HG03558 (cell line): ENCODE measurements at regions not wholly inside any gene's neighbourhood (a gene's known extent, or its start where the extent isn't known, plus 50 kb on each side); places are given as distances from the start of the nearest gene placed in this dataset.

Source experiments
- ATAC-seq: cut with Tn5 transposase; IDR thresholded peaks from one replicate; pipeline ENCODE4 v1.9.1; 2021; ENCODE audit warnings: moderate number of reproducible peaks; ENCODE audit not compliant: unreplicated experiment; ENCODE audit errors: extremely low read depth

- no peak for ATAC-seq
These were observed 295.8 kb downstream of the GABRB3 start for GRCh38 chr15:26477044-26477443.

DNA sequence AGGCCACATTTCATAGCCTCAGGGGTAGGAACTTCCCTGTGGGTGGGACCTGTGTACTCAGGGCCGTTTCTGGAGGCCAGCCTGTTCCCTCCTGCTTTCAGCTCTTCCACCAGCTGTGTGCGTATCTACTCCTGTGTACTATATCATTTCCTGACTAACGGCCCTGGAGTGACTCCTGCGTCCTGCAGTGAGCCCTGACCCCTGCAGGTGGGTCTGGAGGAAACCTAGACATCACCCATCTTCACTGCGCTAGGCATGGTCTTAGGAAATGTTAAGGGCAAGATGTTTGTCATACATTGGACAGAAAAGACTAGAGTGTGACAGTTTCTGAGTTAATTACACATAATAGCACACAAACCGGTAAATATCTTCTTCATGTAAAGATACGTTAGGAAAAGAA, 297.3 kb downstream of the GABRB3 start:
- no peak for ATAC-seq

DNA sequence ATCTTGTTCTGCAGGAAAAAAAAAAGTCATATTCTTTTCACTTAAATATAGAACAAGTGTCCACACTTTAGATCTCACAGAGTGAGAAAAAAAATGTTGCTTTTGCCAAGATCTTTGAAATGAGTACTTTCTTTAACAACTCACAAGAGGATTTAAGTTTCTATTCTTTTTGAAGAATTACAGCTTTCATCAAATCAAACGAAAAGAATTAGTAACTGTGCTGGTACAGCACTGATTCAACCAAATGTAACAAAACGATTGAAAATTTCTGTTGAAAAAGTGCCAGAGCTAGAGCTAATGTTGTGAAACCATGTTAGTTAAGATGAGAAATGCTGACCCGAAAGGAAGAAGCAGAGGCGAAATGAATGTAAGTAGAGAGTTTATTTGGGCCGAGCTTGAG, 300.2 kb downstream of the GABRB3 start:
- ATAC-seq = no peak

DNA sequence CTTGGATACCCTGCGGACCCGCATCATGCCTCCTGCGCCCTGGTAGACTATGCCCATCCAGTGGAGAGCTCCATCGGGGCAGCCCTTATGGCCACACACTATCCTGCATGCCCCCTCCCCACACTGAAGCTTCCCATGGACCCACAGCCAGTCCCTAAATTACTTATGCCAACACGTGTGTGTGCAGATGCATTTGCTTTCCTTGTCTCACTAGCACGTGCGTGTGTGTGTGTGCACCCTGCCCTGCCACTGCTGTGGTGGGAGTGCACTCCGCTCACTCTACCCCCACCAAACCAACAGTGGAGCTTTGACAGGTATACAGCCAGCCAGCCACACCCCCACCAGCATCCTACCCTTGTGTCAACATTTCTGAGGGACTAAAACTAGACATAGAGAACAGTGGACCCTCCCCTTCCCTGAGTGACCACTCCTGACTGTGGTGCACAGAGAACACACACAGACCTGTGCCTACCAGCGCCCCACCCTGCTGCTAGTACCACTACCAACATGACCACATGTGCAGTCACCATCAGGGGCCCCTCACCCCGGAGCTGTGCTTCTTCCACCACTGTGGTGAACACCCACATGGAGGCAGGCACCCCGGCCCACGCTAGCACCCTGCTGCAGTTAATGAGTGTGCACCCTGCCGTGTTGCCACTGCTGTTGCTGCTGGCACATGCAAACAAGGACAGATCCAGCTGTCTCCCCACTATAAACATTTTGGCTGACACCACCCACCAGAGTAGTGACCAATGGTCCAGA, 310.8 kb downstream of the GABRB3 start:
- no peak for ATAC-seq

- ATAC-seq = no peak
These were observed 312.7 kb downstream of the GABRB3 start for GRCh38 chr15:26460165-26460564.

DNA sequence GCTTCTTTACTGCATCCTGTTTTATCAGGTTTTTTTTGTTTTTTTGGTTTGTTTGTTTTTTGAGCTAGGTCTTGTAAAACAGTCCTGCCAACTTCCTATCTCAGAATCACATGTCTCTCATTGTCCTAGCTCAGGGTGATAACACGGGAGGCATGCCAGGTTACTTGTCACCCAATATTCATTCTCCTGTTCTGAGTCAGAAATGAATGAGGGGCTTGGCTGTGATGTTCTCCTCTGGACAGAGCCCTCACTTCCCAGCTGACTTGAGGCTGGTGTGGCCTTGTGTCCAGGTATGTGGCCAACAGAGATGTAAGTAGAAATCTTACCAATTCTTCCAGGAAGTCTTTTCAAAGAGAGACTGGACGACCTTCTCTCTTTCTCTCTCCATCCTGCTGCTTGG, 317.0 kb downstream of the GABRB3 start:
- ATAC-seq = no peak

GRCh38 chr15:26453914-26454313, 319.0 kb downstream of the GABRB3 start:
- no peak for ATAC-seq

DNA sequence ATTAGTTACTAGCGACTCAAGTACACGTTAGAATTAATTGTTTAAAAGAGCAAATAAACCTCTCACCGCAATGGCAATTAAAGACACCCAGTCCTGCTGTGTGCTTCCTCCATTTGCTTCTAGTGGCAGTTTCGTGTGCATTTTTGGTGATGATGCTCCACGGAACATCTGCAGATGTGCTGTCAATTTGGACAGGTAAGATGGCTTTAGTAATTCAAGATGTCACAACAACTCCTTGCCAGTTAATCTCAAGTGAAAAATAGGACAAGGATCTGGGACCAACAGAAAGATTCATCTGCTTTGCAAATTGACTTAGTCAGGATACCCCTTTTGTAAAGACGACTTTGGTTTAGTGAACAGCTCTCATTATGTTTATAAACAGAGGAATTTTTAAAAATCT, 320.9 kb downstream of the GABRB3 start:
- ATAC-seq = no peak

- no peak for ATAC-seq
These were observed 323.6 kb downstream of the GABRB3 start for GRCh38 chr15:26449291-26449690.

GRCh38 chr15:26443321-26443720, 329.5 kb downstream of the GABRB3 start:
- ATAC-seq = no peak

DNA sequence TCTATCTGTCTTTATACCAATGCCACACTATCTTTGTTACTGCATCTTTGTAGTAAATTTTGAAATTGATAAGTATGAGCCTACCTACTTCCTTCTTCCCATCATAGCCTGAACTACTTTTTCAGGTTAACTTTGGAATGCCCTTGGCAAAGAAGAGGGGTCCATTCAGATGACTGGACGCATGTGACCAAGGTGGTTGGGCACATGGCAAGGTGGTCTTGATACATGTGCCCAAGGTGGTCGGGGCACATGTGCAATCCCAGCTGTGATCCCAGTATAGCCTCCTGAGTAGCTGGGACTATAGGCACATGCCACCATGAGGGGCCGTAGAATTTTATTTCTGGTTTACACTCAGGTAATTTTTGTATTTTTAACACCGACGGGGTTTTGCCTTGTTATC, 330.2 kb downstream of the GABRB3 start:
- ATAC-seq = no peak

DNA sequence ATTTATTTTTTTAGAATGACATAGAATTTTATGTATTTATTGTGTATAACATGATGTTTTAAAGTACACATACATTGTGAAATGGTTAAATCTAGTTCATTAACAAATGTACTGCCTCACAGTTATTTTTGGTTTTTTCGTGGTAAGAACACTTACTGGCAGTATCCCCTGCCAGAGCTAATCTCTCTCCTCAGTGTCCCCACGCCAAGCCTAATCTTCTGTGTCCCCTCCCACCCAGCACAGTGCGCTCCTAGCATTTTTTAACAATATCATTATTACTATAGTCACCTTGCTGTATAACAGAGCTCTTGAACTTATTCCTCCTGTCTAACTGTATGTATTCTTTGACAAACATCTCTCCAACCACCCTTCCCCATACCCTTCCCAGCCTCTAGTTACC, 333.2 kb downstream of the GABRB3 start:
- ATAC-seq = no peak

GRCh38 chr15:26438718-26439117, 334.1 kb downstream of the GABRB3 start:
- no peak for ATAC-seq

DNA sequence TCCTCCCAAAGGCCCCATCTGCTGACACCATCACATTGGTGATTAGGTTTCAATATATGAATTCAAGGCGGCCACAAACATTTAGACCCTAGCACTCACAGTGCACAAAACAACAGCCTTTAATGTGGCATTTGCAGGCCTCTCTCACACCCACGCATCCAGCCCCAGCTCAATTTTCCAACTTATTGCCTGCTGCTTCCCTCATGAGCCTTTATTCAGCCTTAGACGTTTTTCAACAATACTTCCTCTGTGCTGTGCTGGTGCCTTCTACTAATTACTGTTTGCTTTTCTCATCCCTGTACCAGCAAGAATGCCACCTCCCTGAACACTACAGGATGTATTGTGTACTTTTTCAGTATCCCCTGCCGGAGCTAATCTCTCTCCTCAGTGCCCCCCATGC, 334.6 kb downstream of the GABRB3 start:
- ATAC-seq = no peak

DNA sequence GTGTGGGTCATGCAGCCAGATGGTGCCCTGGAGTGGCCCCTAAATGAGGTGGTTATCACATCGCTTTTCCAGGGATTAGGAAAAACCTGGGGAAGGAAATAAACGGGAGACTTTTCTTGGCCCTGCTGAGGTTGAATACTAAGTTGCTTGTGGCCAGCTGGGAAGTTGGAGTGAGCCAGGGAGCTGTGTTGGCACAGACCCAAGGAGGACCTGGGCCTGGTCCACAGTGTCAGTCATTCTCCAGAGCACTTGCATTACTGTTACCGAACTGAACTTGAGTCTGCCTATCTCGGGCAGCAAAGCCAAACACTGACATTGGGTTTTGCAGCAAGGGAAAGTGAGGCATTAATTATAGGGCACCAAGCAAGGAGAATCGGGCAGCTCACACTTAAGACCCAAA, 339.0 kb downstream of the GABRB3 start:
- no peak for ATAC-seq

DNA sequence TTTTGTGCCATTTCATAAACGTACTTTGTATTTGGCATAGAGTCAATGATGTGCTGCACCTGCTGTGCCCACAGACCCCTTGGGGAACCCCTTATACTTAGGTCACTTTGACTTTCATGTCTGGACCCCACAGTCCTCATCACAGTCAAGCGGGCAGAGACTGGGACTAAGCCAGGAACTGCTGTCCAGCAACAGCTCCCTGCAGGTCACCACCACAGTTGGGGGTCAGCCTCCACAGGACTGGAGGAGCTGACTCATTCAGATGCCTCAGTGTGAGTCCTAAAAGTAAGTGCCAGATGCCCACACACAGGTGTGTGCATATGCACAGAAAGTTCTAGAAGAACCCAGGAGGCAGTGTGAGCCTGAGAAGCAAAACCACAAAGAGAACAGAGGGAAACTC, 339.8 kb downstream of the GABRB3 start:
- ATAC-seq = no peak

DNA sequence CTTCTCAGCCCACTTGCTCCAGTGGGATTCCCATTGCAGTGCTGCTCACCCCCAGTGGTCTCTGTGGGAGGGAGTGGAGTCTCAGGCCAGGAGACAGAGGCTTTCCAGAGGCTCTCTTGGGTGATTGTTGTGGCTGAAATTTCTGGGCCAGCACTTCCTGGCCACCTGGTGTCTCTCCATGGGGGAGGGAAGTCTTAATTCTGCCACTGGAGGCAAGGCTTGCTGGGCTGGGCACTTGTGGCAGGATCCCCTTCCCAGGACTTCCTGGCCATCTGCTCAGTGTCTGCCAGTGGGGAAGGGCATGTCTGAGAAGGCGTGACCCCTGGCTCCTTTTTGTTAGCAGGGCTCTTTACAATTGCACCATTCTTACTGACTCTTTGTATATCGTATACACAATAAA, 351.8 kb downstream of the GABRB3 start:
- no peak for ATAC-seq

GRCh38 chr15:26395624-26396023, 377.2 kb downstream of the GABRB3 start:
- no peak for ATAC-seq

DNA sequence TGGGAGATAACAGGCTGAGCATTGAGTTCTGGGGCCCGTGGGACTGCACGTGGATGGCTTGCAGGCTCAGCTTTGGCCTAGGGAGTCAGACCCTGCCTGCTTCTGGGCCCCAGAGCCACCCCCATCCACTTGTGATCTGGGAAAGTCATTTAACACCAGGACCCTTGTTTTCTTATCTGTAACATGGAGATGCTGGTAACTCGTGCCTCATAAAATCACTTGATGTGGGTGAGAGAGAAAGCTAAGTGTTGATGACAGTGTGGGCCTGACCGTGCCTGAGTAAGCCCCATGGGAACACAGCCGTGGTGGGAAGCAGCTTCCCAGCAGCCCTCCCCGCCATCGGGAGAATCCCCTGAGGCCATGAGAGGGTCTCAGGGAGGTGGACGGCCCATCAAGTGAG, 378.1 kb downstream of the GABRB3 start:
- ATAC-seq = no peak

GRCh38 chr15:26392956-26393355, 379.9 kb downstream of the GABRB3 start:
- ATAC-seq = no peak

DNA sequence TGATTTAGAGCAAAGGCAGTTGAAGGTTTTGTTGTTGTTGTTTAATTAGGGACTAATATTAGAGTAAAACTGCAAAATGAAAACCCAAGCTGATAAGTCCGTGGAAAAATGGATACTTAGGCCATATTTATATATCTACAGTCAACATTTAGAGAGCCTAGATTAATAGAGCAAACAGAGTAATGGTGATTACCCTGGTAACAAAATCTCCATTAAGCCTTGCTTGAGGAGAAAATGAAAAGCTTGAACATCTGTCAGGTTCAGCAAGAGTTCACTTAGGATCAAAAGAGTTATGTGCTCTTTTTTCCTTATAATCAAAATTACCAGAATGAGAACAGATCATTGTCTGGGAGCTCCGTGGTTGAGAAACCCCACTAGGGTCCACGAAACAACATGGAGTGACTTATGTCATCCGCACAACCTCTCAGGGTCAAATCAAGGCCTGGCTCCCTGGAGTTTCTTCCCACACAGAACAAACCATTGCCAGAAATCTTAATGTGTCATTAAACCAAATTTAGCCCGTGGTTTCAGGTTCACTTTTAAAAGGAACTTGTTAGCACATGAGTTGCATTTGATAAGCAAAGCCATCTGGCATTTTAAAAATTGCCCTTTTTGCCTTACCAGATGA, 381.2 kb downstream of the GABRB3 start:
- no peak for ATAC-seq

GRCh38 chr15:26382444-26383072, 390.3 kb downstream of the GABRB3 start:
- no peak for ATAC-seq
